ENCODE measurements at regions not wholly inside any gene's neighbourhood (a gene's known extent, or its start where the extent isn't known, plus 50 kb on each side); places are given as distances from the start of the nearest gene placed in this dataset.
"Not testable (repeated sequence)": the region's sequence is repeated elsewhere in the genome, so short reads cannot be mapped to it uniquely, and the experiment has no call there.

DNA sequence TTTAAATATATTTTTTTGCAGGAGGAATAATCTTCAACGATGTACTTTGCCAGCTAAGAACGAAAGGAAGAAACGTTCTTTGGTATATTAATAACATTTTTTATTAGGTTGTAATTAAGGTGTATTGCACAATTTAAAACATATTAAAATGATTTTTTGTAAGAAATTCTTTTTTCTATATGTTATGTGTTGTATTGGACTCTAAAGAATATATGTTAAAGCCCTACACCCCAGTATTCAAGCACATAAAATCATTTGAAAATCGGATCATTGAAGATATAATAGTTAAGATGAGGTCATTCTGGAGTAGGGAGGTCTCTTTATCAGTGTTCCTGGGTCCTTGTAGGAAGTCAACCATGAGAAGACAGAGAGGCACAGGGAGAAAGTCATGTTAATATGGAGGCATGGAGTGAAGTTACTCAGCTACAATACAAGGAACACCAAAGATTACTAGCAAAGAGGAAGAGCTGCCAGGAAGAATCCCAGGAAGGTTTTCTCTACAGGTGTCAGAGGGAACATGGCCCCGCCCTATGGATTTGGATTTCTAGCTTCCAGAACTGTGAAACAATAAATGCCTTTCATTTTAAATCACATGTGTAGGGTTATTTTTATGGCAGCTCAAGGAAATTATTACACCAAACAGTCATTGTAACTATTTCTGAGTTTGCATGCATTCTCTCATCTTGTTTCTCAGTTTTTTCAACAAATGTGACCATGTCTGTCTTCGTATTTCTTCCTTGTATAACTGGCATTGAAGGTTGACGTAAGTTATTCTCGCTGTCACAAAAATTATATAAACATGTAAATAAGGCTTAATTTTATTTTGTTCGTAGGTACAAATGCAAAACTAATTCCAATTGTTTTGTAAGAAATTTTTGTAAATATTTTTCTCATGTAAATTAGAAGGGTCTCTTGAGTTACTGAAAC lies 75.4 kb upstream of the VPREB1 start:
- no peak for DNase-seq

DNA sequence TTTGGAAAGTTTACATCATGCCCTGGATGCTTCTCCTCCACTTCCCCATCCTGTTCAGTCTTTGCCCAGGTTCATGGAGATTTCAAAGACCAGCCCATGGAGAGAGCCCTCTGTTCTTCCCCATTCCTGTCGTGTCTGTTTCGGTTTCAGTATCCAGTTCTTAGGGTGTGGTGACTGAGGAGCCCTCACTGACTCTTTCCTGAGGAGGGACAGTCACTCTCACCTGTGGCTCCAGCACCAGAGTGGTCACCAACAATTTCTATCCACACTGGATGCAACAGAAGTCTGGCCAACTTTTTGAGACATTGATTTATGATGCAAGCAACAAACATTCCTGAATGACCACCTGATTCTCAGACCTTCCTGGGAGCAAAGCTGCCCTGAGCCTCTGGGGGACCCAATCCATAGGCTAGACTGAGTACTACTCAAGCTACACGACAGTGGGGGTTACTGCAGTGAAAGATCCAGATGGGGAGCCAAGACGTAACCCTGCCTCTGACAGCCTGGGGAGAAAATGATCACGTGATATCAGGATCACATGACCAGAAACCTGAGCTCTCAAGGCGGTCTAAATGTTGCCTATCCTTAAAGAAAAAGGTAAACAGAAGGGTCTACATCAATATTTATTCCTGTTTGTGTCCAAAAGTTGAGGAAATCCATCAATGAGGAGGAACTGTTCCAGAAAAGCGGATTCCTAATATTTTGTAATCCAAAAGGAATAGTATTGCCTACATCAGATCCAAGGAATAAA lies 76.2 kb upstream of the VPREB1 start:
- no peak for DNase-seq

- DNase-seq: no peak
Observed at GRCh38 chr22:22167791-22168189, 76.8 kb upstream of the VPREB1 start.

- DNase-seq: no peak
Observed at GRCh38 chr22:22166941-22167713, 77.5 kb upstream of the VPREB1 start.

DNA sequence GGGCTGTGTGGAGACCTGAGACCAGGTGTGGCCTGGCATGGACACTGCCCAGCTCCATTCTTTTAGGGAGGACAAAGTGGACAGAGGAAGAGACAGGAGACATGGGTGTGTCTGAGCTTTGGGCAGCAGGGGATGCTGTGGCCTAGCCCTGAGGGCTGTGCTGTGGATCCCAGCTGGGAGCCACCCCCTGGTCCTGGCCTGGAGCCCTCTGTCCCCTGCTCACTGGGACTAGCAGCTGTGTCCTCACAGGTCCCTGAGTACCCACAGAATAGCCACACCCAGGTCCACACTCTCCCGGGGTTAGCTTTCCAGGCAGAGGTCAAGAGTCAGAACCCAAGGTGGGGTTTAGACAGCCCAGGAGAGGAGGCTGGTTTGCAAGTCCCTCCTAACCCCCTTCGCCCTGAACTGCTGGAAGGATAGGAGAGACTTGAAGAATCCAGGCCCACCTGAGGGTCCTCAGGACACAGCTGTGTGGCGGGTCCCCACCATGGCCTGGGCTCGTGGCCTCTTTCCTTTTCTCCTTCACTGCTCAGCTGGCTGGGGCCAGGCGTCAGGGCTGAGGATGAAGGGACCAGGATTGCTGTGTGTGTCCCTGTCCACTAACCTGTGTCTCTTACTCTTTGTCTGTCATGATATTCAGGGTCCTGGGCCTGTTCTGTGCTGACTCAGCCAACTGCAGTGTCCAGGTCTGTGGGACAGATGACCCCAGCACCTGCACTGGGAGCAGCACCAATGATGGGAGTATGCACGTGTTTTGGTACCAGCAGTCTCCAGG lies 78.5 kb upstream of the VPREB1 start:
- no peak for DNase-seq

GRCh38 chr22:22164541-22165272 lies 79.9 kb upstream of the VPREB1 start:
- DNase-seq: no peak

GRCh38 chr22:22161924-22162851 lies 82.4 kb upstream of the VPREB1 start:
- DNase-seq: no peak

GRCh38 chr22:22160768-22161167 lies 83.8 kb upstream of the VPREB1 start:
- DNase-seq: not testable (repeated sequence)

GRCh38 chr22:22159384-22159783 lies 85.2 kb upstream of the VPREB1 start:
- no peak for DNase-seq

DNA sequence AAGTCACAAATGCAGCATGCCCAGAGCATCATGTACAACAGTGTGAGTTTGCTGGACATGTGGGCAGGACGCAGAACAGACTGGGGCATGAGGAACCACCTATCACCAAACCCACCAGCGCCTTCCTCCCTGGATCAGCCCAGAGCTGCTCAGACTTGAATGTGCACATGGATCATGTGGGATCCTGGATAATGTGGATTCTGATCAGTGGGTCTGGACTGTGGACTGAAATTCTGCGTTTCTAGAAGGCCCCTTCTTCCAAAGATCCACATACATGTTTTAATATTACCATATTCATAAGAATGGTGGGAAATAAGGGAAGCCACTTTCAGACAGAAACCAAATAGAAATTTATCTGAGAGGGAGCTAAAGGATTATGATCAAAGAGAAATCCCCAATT lies 85.6 kb upstream of the VPREB1 start:
- DNase-seq: no peak

DNA sequence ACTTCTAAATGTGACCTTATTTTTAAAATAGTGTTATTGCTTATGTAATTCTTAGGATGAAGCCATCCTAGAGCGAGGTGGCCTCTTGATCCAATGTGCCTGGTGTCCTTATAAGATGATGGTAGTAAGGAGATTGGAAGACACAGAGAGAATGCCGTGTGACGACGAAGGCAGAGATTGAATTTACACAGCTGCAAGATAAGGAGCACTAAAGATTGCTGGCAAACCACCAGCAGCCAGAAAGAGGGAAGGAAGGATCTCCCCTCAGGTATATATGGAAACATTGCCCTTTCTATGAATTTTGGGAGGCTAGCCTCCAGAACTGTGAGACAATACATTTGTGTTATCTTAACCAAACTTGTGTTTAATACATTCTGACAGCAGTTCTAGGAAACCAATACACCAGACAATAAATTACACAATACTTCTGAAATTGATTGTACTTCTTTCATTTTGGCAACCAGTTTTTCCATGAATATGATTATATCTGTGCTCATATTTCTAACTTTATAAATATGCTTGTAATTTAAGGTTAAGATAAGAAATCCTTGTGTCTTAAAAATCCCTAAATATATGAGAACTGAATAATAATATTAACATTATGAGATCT lies 86.3 kb upstream of the VPREB1 start:
- DNase-seq: no peak

- DNase-seq: no peak
Observed at GRCh38 chr22:22157348-22157725, 87.2 kb upstream of the VPREB1 start.

- peak; percentile 83 for DNase-seq
Observed at GRCh38 chr22:22156716-22157347, 87.8 kb upstream of the VPREB1 start.

- DNase-seq: no peak
Observed at GRCh38 chr22:22156348-22156715, 88.3 kb upstream of the VPREB1 start.

- no peak for DNase-seq
Observed at GRCh38 chr22:22155607-22156006, 89.0 kb upstream of the VPREB1 start.

- no peak for DNase-seq
Observed at GRCh38 chr22:22155146-22155545, 89.4 kb upstream of the VPREB1 start.

- DNase-seq: no peak
Observed at GRCh38 chr22:22154040-22154439, 90.5 kb upstream of the VPREB1 start.

DNA sequence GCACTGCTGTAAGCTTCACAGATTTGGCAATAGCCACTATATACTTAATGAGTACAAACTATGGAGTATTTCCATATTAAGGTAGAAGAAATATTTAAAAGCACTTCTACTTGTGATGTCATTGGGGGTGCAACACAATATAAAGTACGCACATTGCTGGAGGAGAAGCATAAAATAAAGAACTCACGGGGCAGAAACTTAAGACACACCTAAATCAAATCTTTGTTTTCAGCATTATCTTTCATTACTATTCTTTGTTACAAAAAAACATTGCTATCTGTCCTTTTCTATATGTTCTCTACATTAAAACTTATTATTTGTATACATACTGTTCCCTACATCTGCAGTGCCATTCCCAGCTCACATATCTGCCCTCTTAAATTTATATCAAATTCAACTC lies 93.3 kb upstream of the VPREB1 start:
- no peak for DNase-seq

DNA sequence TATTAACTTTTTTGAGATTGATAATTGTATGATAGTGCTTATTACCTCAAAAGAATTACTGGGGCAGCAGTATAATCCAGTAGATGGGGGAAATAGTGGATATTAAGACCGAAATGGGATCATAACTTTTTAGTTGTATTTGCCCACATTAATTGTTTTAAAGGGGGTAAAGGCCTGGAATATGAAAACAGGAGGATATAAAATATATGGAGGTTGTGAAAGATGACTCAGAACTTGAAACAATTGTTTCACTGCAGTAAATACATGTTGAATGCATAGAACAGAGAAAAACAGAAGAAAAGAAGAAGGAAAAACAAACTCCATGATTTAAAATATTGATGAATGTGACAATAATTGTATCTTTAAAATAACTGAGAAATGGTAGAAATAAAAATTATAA lies 94.1 kb upstream of the VPREB1 start:
- DNase-seq: no peak

- DNase-seq: no peak
Observed at GRCh38 chr22:22148905-22149304, 95.7 kb upstream of the VPREB1 start.

Data from activated CD4-positive, alpha-beta T cell treated with anti-CD3 and anti-CD28 coated beads, Interleukin-2, Interleukin-6, amounts not matched to agents 100 ng/mL and 50 ng/mL, durations not matched to agents 16 hours and 8 hours (primary cell).